K562 (cell line): ENCODE measurements at regions not wholly inside any gene's neighbourhood (a gene's known extent, or its start where the extent isn't known, plus 50 kb on each side); places are given as distances from the start of the nearest gene placed in this dataset.
A peak's percentile ranks its signal among the peaks of the same experiment; 100 is the strongest.

ENCODE experiments used
- ATF7 ChIP-seq: fragments of 450-650 bp; IDR thresholded peaks from 2 replicates; pipeline ENCODE4 v1.7.1; 2014; ENCODE audit warnings: mild to moderate bottlenecking, moderate library complexity
- BHLHE40 ChIP-seq: IDR thresholded peaks from 2 replicates; pipeline ENCODE4 v1.6.1; 2011; ENCODE audit warnings: low read length, improper control_type of control experiment
- HOXB6 ChIP-seq: fragments of 250-450 bp; sonication (Bioruptor Pico); IDR thresholded peaks from 2 replicates; pipeline ENCODE4 v1.5.1; 2022; ENCODE audit warnings: mild to moderate bottlenecking, borderline replicate concordance
- KAT7 ChIP-seq: sonication (generic); formaldehyde crosslinking; IDR thresholded peaks from 2 replicates; pipeline ENCODE4 v1.8.0; 2022; ENCODE audit warnings: missing genetic modification reagents, mild to moderate bottlenecking, borderline replicate concordance
- L3MBTL2 ChIP-seq: fragments of 450-650 bp; IDR thresholded peaks from 2 replicates; pipeline ENCODE4 v1.6.1; 2016; ENCODE audit warnings: mild to moderate bottlenecking, moderate library complexity
- MXI1 ChIP-seq: IDR thresholded peaks from 2 replicates; pipeline ENCODE4 v1.6.1; 2011; ENCODE audit warnings: low read depth, mild to moderate bottlenecking, improper control_type of control experiment, low read length
- PTTG1 ChIP-seq: fragments of 450-650 bp; IDR thresholded peaks from 2 replicates; pipeline ENCODE4 v1.6.1; 2016; ENCODE audit warnings: low read depth, mild to moderate bottlenecking, missing genetic modification characterization, missing compliant biosample characterization
- RFX1 ChIP-seq: fragments of 450-650 bp; IDR thresholded peaks from 2 replicates; pipeline ENCODE4 v1.6.1; 2016; ENCODE audit warnings: mild to moderate bottlenecking, moderate library complexity
- SIX5 ChIP-seq, 2 experiments: IDR thresholded peaks; 2 replicates each; pipeline ENCODE4 v1.6.1; 2011; ENCODE audit warnings: low read length in 2 of 2, borderline replicate concordance in 1 of 2, low read depth in 1 of 2, mild to moderate bottlenecking in 1 of 2, moderate library complexity in 1 of 2; ENCODE audit not compliant: insufficient read depth in 1 of 2
- TBP ChIP-seq: optimal IDR thresholded peaks from 2 replicates; pipeline ENCODE3; 2011; ENCODE audit warnings: low read depth, low read length, improper control_type of control experiment
- TF ChIP-seq, protein P1 (sequence below), 2 experiments: fragments of 450-650 bp; conservative IDR thresholded peaks; 2 replicates each; pipeline ENCODE4 v1.6.1; 2017; ENCODE audit warnings: mild to moderate bottlenecking in 2 of 2, moderate library complexity in 2 of 2
- TF ChIP-seq, protein P2 (sequence below): sonication (generic); formaldehyde crosslinking; IDR thresholded peaks from 2 replicates; pipeline ENCODE4 v1.9.0; 2022; ENCODE audit warnings: mild to moderate bottlenecking, missing genetic modification reagents
- TF ChIP-seq, protein P3 (sequence below): fragments of 250-450 bp; sonication (Bioruptor Pico); IDR thresholded peaks from 2 replicates; pipeline ENCODE4 v1.5.0; 2021
- TF ChIP-seq, protein P4 (sequence below): conservative IDR thresholded peaks from 2 replicates; pipeline ENCODE4 v1.6.1; 2011; ENCODE audit warnings: low read depth, mild to moderate bottlenecking, low read length; ENCODE audit not compliant: control insufficient read depth

DNA sequence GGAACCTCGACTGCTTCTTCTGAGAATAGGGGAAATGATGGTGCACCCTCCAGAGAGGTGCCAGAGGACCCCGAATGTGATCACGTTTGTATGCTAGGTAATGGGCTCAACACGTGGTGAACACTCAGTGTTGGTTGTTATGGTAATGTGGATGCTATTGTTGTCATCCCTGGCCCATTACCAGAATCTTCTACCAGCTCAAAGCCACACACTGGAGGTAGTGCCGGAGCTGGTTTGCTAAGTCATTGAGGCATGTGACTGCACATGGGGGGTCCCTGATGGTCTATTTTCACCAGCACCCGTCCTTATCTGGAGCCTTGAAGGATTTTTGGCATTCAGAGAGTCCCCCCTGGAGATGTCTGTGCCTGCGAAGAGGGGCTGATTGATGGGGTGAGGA, 119.1 kb upstream of the CD82 start (continued):
- TF ChIP-seq, protein P1, sequence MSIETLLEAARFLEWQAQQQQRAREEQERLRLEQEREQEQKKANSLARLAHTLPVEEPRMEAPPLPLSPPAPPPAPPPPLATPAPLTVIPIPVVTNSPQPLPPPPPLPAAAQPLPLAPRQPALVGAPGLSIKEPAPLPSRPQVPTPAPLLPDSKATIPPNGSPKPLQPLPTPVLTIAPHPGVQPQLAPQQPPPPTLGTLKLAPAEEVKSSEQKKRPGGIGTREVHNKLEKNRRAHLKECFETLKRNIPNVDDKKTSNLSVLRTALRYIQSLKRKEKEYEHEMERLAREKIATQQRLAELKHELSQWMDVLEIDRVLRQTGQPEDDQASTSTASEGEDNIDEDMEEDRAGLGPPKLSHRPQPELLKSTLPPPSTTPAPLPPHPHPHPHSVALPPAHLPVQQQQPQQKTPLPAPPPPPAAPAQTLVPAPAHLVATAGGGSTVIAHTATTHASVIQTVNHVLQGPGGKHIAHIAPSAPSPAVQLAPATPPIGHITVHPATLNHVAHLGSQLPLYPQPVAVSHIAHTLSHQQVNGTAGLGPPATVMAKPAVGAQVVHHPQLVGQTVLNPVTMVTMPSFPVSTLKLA (conservative IDR thresholded peaks at IDR 0.05), result peak in 1 of 2 experiments; percentile 2; a peak in 1 of 4 replicates
- TF ChIP-seq PTTG1 (tag), result no peak
- no peak for TF ChIP-seq ATF7
- peak; percentile 35; the same call in 1 of the 2 replicates for TF ChIP-seq L3MBTL2
- TF ChIP-seq, protein P2, sequence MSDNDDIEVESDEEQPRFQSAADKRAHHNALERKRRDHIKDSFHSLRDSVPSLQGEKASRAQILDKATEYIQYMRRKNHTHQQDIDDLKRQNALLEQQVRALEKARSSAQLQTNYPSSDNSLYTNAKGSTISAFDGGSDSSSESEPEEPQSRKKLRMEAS (CRISPR knock-in tag), result no peak
- TF ChIP-seq, protein P3, sequence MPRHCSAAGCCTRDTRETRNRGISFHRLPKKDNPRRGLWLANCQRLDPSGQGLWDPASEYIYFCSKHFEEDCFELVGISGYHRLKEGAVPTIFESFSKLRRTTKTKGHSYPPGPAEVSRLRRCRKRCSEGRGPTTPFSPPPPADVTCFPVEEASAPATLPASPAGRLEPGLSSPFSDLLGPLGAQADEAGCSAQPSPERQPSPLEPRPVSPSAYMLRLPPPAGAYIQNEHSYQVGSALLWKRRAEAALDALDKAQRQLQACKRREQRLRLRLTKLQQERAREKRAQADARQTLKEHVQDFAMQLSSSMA (CRISPR knock-in tag), result no peak
- TF ChIP-seq, protein P4, sequence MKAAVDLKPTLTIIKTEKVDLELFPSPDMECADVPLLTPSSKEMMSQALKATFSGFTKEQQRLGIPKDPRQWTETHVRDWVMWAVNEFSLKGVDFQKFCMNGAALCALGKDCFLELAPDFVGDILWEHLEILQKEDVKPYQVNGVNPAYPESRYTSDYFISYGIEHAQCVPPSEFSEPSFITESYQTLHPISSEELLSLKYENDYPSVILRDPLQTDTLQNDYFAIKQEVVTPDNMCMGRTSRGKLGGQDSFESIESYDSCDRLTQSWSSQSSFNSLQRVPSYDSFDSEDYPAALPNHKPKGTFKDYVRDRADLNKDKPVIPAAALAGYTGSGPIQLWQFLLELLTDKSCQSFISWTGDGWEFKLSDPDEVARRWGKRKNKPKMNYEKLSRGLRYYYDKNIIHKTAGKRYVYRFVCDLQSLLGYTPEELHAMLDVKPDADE, result no peak
- no peak for TF ChIP-seq SIX5 (IDR thresholded peaks at IDR 0.05; ENCODE audit: borderline replicate concordance in 1 of 2, insufficient read depth in 1 of 2, low read depth in 1 of 2, low read length in 2 of 2)
- TF ChIP-seq TBP, result no peak
- TF ChIP-seq KAT7 (CRISPR knock-in tag), result no peak
- no peak for TF ChIP-seq BHLHE40
- peak; percentile 50 for TF ChIP-seq RFX1
- no peak for TF ChIP-seq HOXB6 (CRISPR knock-in tag)
- no peak for TF ChIP-seq MXI1
